DND-41 (cell line): ENCODE measurements at regions not wholly inside any gene's neighbourhood (a gene's known extent, or its start where the extent isn't known, plus 50 kb on each side); places are given as distances from the start of the nearest gene placed in this dataset.

ENCODE experiments used
- EZH2 ChIP-seq: IDR thresholded peaks from 3 replicates; pipeline ENCODE4 v1.6.1; 2012; ENCODE audit warnings: borderline replicate concordance, low read depth, mild to moderate bottlenecking, moderate library complexity, low read length, inconsistent platforms; ENCODE audit not compliant: severe bottlenecking
- TF ChIP-seq, protein P1 (sequence below): IDR thresholded peaks from 2 replicates; pipeline ENCODE4 v1.5.1; 2012; ENCODE audit warnings: borderline replicate concordance, low read length, moderate library complexity, mild to moderate bottlenecking; ENCODE audit not compliant: poor library complexity, severe bottlenecking; ENCODE audit errors: extremely low read depth

DNA sequence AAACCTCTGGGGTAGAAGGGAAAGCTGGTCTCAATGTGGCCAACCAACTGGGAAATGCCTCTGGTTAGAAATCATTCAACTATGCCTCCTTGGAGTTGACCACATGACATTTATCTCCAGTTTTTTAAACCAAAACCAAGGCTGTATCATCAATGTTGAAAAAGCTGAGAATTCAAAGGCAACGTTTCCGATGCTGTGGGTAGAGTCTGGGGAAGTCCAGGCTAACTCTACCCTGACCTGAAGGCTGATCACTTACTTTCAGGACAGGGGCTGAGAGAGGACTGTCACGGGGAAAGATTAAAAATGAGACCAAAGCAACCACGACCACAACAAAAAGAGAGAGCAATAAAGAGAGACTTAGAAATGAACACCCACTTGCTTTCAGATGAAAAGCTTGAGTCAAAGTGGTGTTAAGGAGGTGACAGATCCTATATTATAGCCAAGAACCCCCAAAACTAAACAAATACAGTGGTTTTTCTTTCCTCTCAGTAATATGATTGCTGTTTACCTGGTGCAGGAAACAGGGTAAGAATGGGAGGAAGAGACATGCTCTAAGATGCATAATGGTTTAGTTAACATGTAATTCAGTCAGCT lies 90.8 kb upstream of the TNFSF4 start:
- TF ChIP-seq, protein P1, sequence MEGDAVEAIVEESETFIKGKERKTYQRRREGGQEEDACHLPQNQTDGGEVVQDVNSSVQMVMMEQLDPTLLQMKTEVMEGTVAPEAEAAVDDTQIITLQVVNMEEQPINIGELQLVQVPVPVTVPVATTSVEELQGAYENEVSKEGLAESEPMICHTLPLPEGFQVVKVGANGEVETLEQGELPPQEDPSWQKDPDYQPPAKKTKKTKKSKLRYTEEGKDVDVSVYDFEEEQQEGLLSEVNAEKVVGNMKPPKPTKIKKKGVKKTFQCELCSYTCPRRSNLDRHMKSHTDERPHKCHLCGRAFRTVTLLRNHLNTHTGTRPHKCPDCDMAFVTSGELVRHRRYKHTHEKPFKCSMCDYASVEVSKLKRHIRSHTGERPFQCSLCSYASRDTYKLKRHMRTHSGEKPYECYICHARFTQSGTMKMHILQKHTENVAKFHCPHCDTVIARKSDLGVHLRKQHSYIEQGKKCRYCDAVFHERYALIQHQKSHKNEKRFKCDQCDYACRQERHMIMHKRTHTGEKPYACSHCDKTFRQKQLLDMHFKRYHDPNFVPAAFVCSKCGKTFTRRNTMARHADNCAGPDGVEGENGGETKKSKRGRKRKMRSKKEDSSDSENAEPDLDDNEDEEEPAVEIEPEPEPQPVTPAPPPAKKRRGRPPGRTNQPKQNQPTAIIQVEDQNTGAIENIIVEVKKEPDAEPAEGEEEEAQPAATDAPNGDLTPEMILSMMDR: no peak
- TF ChIP-seq EZH2: no peak
